Endothelial cell of umbilical vein (primary cell): ENCODE measurements at regions not wholly inside any gene's neighbourhood (a gene's known extent, or its start where the extent isn't known, plus 50 kb on each side); places are given as distances from the start of the nearest gene placed in this dataset.

Experiments
- BruUV-seq: library from RNA; stranded (reverse); fragments of 400-500 nt; replicated peaks from 2 replicates; lab custom pipeline; 2021; lab: Mats Ljungman, UMichigan
- CTCF ChIA-PET: fragments of 300-600, 350-600 bp; sonication (Branson Sonifier 250); formaldehyde crosslinking; loops from one replicate; lab custom pipeline; 2021; ENCODE audit warnings: antibody characterized with exemption, inconsistent platforms; lab: Charles Lee
- POLR2A ChIA-PET: fragments of 300-600, 350-600 bp; sonication (Branson Sonifier 250); formaldehyde crosslinking; loops from one replicate; lab custom pipeline; 2021; ENCODE audit warnings: antibody characterized with exemption, inconsistent platforms; lab: Charles Lee
- DNase-seq: peaks from one replicate; pipeline ENCODE4 v3.0.0-alpha.2; 2011; ENCODE audit warnings: low read depth, low spot score
- FAIRE-seq: peaks from 2 replicates; lab custom pipeline; 2011; peaks lifted over from hg19 to GRCh38; lab: Jason Lieb, UNC
- H2AFZ ChIP-seq: 2 replicates; pipeline ENCODE4 v1.6.0; 2012; ENCODE audit warnings: low read depth, low read length, control low read depth, inconsistent platforms
- H3K27ac ChIP-seq: 2 replicates; pipeline ENCODE4 v1.5.1; 2011; ENCODE audit warnings: low read depth, mild to moderate bottlenecking, control low read depth, low read length, moderate library complexity; ENCODE audit not compliant: insufficient read depth
- H3K27me3 ChIP-seq, 2 experiments: 2 replicates each; pipeline versions ENCODE4 v1.6.0 to v1.6.1; 2011; ENCODE audit warnings: low read length in 2 of 2, mixed read lengths in 1 of 2; ENCODE audit not compliant: control insufficient read depth in 2 of 2, insufficient read depth in 2 of 2
- H3K36me3 ChIP-seq, 2 experiments: 2 replicates in 1 of 2; 3 replicates in 1 of 2; pipeline ENCODE4 v1.5.1; 2011; ENCODE audit warnings: low read length in 2 of 2, mild to moderate bottlenecking in 1 of 2, moderate library complexity in 1 of 2; ENCODE audit not compliant: control insufficient read depth in 2 of 2, insufficient read depth in 2 of 2; ENCODE audit errors: extremely low read depth in 1 of 2
- H3K4me1 ChIP-seq: 3 replicates; pipeline ENCODE4 v1.5.1; 2011; ENCODE audit warnings: mild to moderate bottlenecking, low read length; ENCODE audit not compliant: control insufficient read depth, insufficient read depth; ENCODE audit errors: extremely low read depth
- H3K4me2 ChIP-seq: 2 replicates; pipeline ENCODE4 v1.6.1; 2011; ENCODE audit warnings: low read length, control low read depth, mixed read lengths; ENCODE audit not compliant: insufficient read depth
- H3K4me3 ChIP-seq, 3 experiments: fragments of 200-600 bp in 1 of 3; sonication (generic), shearing (Covaris generic) in 1 of 3; replicated peaks in 1 of 3; 2 replicates each; pipeline ENCODE4 v1.5.1; 2011 to 2016; ENCODE audit warnings: control low read depth in 3 of 3, low read length in 3 of 3, mild to moderate bottlenecking in 2 of 3, inconsistent platforms in 1 of 3, low read depth in 1 of 3, moderate library complexity in 1 of 3; ENCODE audit not compliant: insufficient read depth in 1 of 3
- H3K79me2 ChIP-seq: 2 replicates; pipeline ENCODE4 v1.6.0; 2012; ENCODE audit warnings: low read length, inconsistent platforms; ENCODE audit not compliant: control insufficient read depth, insufficient read depth
- H3K9ac ChIP-seq: replicated peaks from 2 replicates; pipeline ENCODE3; 2011; ENCODE audit warnings: low read length, control low read depth; ENCODE audit not compliant: insufficient read depth; ENCODE audit errors: extremely low read depth
- H3K9me1 ChIP-seq: replicated peaks from 3 replicates; pipeline ENCODE4 v1.6.0; 2011; ENCODE audit warnings: mild to moderate bottlenecking, low read length; ENCODE audit not compliant: control insufficient read depth, insufficient read depth; ENCODE audit errors: extremely low read depth
- H3K9me3 ChIP-seq: replicated peaks from 2 replicates; pipeline ENCODE4 v1.5.1; 2012; ENCODE audit warnings: low read length, inconsistent platforms; ENCODE audit not compliant: control insufficient read depth, insufficient read depth
- H4K20me1 ChIP-seq: replicated peaks from 2 replicates; pipeline ENCODE3; 2011; ENCODE audit warnings: mild to moderate bottlenecking, low read length; ENCODE audit not compliant: control insufficient read depth, insufficient read depth; ENCODE audit errors: extremely low read depth
- CTCF ChIP-seq, 2 donors: IDR thresholded peaks; 1 replicate in 1 of 2; 2 replicates in 1 of 2; pipeline ENCODE4 v1.5.1; 2011; ENCODE audit warnings: low read length in 2 of 2, mild to moderate bottlenecking in 2 of 2, moderate library complexity in 2 of 2, control low read depth in 1 of 2, inconsistent platforms in 1 of 2, low read depth in 1 of 2; ENCODE audit not compliant: insufficient read depth in 1 of 2; ENCODE audit errors: extremely low read depth in 1 of 2
- EZH2 ChIP-seq: IDR thresholded peaks from 2 replicates; pipeline ENCODE4 v1.6.1; 2012; ENCODE audit warnings: borderline replicate concordance, low read depth, mild to moderate bottlenecking, moderate library complexity, low read length, inconsistent platforms; ENCODE audit not compliant: severe bottlenecking
- FOS ChIP-seq: IDR thresholded peaks from 2 replicates; pipeline ENCODE4 v1.6.1; 2011; ENCODE audit warnings: mild to moderate bottlenecking, low read length, moderate library complexity, borderline replicate concordance; ENCODE audit not compliant: insufficient read depth
- GATA2 ChIP-seq: IDR thresholded peaks from 2 replicates; pipeline ENCODE4 v1.7.0; 2011; ENCODE audit warnings: low read depth, mild to moderate bottlenecking, moderate library complexity, mixed read lengths, low read length; ENCODE audit not compliant: insufficient read length, insufficient read depth
- JUN ChIP-seq: IDR thresholded peaks from 2 replicates; pipeline ENCODE4 v1.6.1; 2011; ENCODE audit warnings: borderline replicate concordance, low read depth; ENCODE audit not compliant: insufficient read length, insufficient read depth
- MAX ChIP-seq: IDR thresholded peaks from 2 replicates; pipeline ENCODE4 v1.6.1; 2011; ENCODE audit not compliant: insufficient read depth, insufficient read length
- MYC ChIP-seq: IDR thresholded peaks from one replicate; pipeline ENCODE4 v1.6.1; 2011; ENCODE audit warnings: mild to moderate bottlenecking, low read depth, low read length
- POLR2A ChIP-seq: IDR thresholded peaks from 2 replicates; pipeline ENCODE4 v1.6.1; 2012; ENCODE audit warnings: low read depth, mild to moderate bottlenecking, control low read depth, low read length
- POLR2AphosphoS5 ChIP-seq: IDR thresholded peaks from 2 replicates; pipeline ENCODE4 v1.6.1; 2012; ENCODE audit warnings: low read depth, mild to moderate bottlenecking, control low read depth, low read length, moderate library complexity; ENCODE audit not compliant: insufficient read depth
- dilution Hi-C: fragments of 300-500 bp; cut with MboI; formaldehyde crosslinking; loops from one replicate; pipeline ENCODE4 v1.15.0; 2019; ENCODE audit warnings: low sequenced_read_pairs; ENCODE audit not compliant: extremely low pct_ligation_motif_present
- intact Hi-C: fragments of 100-400 bp; cut with micrococcal nuclease; formaldehyde crosslinking; loops from one replicate; pipeline ENCODE4 v1.10.0; 2022

- CTCF ChIA-PET = no interaction called here
- intact Hi-C loops = no loop called here
Observed at GRCh38 chr4:14834382-14834781, 167.9 kb upstream of the CPEB2 start.

More at GRCh38 chr4:14834382-14834781, 167.9 kb upstream of the CPEB2 start:
- H3K4me2 ChIP-seq = no peak overlapping the region
- no peaks in the 10 kb centered on the region for H3K79me2 ChIP-seq
- dilution Hi-C loops = no loop called here
- no peak overlapping the region for H3K4me3 ChIP-seq
- H3K36me3 ChIP-seq = no peaks in the 10 kb centered on the region
- H3K9ac ChIP-seq = no peak overlapping the region
- TF ChIP-seq JUN (no peak), CTCF (IDR thresholded peaks at IDR 0.05; ENCODE audit: extremely low read depth in 1 of 2, insufficient read depth in 1 of 2, low read depth in 1 of 2, low read length in 2 of 2) (no peak), POLR2A (no peak), GATA2 (no peak), MAX (no peak), FOS (no peak), MYC (no peak), POLR2AphosphoS5 (no peak), EZH2 (no peak)
- no peak overlapping the region for H2AFZ ChIP-seq
- no peaks in the 10 kb centered on the region for H3K9me3 ChIP-seq
- H4K20me1 ChIP-seq = no peaks in the 10 kb centered on the region
- H3K4me1 ChIP-seq = no peaks in the 10 kb centered on the region
- H3K27ac ChIP-seq = no peak overlapping the region
- no TSS peak for BruUV-seq
- no peak for FAIRE-seq
- DNase-seq = no peak
- POLR2A ChIA-PET = no interaction called here
- H3K27me3 ChIP-seq = no peaks in the 10 kb centered on the region
- no peaks in the 10 kb centered on the region for H3K9me1 ChIP-seq
